OCI-M2 (cell line): ENCODE measurements at regions not wholly inside any gene's neighbourhood (a gene's known extent, or its start where the extent isn't known, plus 50 kb on each side); places are given as distances from the start of the nearest gene placed in this dataset.

Experiments
- DNase-seq: peaks from one replicate; lab custom pipeline; 2025; ENCODE audit not compliant: unreplicated experiment; lab: John Stamatoyannopoulos, UW

- no peak for DNase-seq
Measured at GRCh38 chr21:32881458-32881857, 109.9 kb upstream of the PAXBP1 start.

- DNase-seq = no peak
Measured at GRCh38 chr21:32884062-32884461, 112.5 kb upstream of the PAXBP1 start.

DNA sequence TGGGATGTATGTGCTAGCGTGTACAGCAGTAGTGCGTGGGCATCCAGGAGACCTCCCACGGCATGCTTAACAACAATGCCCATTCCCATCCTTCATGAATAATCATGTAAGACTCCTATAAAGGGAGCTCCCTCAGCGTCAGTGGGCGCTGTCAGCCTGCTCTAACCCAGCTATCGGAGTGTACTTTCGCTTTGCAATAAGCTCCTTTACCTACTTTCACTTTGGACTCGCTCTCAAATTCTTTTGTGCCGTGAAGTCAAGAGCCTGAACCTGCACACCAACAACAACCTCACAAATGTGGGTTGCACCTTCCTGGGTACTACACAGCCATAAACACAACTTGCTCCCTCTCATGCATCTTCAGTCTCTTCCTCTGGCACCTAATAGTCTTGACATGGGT, 114.8 kb upstream of the PAXBP1 start:
- DNase-seq = no peak

GRCh38 chr21:32887026-32887425, 115.5 kb upstream of the PAXBP1 start:
- DNase-seq = no peak

DNA sequence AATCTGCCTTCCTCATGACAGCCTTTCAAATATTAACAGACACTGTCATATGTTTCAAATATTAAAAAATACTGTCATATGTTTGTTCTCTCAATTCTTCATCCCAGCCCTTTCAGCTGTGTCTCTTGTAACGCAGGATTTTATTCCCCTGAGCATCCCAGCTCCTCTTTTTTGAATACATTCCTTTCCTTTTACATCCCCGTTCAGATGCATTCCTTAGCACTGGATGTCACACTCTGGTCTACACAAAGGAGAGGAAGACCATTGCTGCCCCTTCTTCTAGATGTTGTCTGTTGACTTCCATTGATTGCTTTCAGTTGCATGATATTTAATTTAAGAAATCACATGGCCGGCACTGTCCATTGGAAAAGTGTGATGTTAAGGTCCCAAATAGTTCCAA, 117.4 kb upstream of the PAXBP1 start:
- DNase-seq = no peak

- no peak for DNase-seq
Measured at GRCh38 chr21:32889596-32889995, 118.0 kb upstream of the PAXBP1 start.

DNA sequence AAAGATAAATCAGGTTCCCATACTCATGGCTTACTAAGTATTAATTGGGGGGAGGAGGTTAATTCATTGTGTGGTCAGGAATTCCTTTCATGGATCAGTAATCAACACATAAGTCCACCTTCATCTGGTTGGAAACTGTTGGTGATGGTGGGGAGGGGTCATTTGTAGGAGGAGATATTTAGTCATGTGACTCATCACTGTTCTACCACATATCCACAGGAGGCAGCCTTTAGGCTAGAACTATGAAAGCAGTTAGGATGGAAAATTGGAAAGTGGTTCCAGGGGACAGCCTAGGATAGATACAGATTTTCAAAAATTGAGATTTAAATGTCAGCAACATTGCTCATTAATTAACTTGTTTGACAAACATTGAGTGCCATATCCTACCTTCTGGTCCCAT, 122.8 kb upstream of the PAXBP1 start:
- no peak for DNase-seq

GRCh38 chr21:32900814-32901213, 124.9 kb upstream of the OLIG2 start:
- no peak for DNase-seq

DNA sequence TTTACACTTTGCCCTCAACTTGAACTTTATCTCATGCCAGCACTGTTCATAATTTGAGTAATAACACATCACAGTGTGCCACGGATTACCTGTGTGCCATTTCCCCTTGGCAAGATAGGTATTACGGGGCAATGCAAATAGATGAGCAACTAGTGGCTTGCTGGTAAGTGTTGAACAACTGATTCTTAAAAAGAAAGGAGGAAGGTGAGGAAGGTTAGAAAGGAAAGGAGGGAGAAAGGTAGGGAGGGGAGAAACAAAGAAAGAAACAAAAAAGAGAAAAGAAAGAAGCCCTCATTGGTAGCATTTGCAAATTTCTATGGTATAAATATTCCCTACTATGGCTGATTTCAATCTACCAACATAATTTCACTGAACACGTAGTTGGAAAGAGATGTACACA, 118.2 kb upstream of the OLIG2 start:
- DNase-seq = no peak

GRCh38 chr21:32908534-32908933, 117.2 kb upstream of the OLIG2 start:
- DNase-seq = no peak

GRCh38 chr21:32909393-32909792, 116.3 kb upstream of the OLIG2 start:
- DNase-seq = no peak

GRCh38 chr21:32914424-32915039, 111.2 kb upstream of the OLIG2 start:
- DNase-seq = no peak

DNA sequence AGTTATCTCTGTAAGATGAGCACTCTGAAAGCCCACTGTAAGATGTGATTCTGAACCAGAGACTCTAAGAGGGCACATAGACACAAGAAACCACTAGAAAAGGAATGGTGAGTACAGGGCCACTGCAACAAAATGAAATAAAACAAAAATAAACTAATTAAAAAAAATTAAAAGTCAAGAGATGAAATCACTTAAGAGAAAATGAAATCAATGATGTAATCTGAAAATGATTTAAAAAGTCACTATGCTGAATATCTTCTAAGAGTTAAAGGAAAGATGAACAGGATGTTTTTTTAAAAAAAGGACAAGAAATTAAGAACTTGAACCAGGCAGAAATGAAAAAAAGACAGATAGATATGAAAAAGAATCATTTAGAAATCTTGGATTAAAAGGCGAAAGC, 110.6 kb upstream of the OLIG2 start:
- no peak for DNase-seq

- DNase-seq = no peak
Measured at GRCh38 chr21:32916088-32916487, 109.6 kb upstream of the OLIG2 start.

DNA sequence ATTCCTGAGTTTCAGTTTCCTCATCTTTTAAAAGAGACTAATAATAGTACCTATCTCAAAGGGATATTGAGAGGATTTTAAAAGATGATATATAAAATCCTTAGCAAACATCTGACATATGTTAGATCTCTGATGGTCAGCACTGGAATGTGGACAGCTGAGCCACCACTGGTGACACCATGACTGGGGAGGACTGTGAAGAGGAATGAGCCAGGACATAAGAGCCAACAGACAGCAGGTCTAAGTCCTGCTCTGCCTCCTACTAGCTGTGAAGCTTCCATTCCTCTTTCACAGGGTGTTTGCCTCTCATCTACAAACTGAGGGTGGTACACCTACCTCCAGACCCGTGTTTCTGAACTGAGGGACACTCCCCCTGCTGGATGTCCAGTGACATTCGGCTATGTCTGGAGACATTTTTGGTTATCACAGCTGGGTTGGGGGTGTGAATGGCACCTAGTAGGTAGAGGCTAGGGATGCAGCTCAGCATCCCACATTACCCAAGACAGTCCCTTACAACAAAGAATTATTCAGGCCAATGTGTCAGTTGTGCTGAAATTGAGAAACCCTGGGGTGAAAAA, 109.1 kb upstream of the OLIG2 start:
- DNase-seq = no peak

DNA sequence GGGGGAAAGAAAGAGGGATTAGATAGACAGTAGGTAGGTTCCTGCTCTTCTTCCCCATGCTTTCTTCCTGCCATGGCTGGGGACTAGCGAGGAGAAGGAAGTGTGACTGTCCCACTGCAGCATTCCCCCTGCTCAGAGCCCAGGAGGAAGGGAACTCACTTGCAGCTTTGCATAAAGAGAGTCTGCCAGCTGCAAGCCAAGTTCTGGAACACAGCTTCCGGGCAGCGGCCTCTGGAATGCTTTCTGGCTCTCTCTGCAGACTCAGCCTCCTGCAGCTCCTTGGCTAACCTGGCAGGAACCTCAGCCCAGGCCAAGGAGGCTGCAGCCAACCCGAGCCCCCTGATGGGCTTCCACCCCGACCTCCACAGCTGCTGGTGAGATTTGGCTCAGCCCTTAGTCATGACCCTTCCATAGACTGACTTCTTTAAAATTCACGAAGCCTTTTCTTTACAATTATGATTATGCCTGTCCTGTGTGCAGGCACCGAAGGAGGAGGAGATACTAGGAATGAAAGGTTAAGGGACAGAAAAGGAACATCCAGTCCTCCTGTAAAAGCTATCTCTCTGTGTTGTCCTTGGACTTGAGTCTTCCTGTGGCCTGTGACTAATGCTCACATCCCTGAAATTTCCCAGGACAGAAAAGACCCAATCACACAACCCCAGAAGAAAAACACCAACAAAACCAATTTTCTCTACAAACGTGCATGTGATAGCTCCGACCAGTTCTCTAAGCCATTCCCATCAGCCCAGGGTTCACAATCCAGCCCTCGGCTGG, 108.2 kb upstream of the OLIG2 start:
- no peak for DNase-seq

- no peak for DNase-seq
Measured at GRCh38 chr21:32918478-32919120, 107.1 kb upstream of the OLIG2 start.

DNA sequence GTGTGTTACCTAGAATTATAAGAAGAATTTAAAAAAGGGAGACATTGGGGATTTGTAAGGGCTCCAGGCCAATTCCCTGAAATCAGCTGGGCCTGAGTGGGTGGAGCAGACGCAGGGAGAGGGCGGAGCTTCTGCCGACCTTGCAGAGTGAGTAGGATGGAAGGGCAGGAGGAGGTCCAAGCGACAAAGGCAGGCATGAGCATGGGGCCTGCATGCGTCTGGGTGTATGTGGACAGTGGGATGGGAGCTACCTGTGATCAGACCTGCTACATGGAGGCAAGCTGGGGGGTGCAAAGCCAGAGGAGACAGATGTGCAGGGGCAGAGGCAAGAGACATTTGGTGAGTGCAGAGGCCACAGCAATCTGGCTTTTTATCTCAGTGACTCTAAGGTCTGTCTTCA, 105.3 kb upstream of the OLIG2 start:
- no peak for DNase-seq

GRCh38 chr21:32921632-32922230, 104.0 kb upstream of the OLIG2 start:
- no peak for DNase-seq

- no peak for DNase-seq
Measured at GRCh38 chr21:32925098-32925497, 100.6 kb upstream of the OLIG2 start.

- DNase-seq = no peak
Measured at GRCh38 chr21:32929633-32930038, 96.1 kb upstream of the OLIG2 start.

GRCh38 chr21:32930673-32931072, 95.1 kb upstream of the OLIG2 start:
- no peak for DNase-seq
